Mesenchymal stem cell (in vitro differentiated cells and primary cell): ENCODE measurements at regions not wholly inside any gene's neighbourhood (a gene's known extent, or its start where the extent isn't known, plus 50 kb on each side); places are given as distances from the start of the nearest gene placed in this dataset.

ENCODE experiments used
- DNase-seq: peaks from one replicate; pipeline ENCODE4 v3.0.0-alpha.2; 2013
- H2AFZ ChIP-seq: one replicate; pipeline ENCODE4 v1.6.1; 2013; ENCODE audit warnings: low read depth, mild to moderate bottlenecking, control low read depth, inconsistent platforms, low read length, moderate library complexity
- H2AK5ac ChIP-seq: 2 replicates; pipeline ENCODE4 v1.6.1; 2013; ENCODE audit warnings: low read length, moderate library complexity, mild to moderate bottlenecking, inconsistent platforms; ENCODE audit not compliant: severe bottlenecking
- H2BK120ac ChIP-seq: one replicate; pipeline ENCODE4 v1.6.1; 2013; ENCODE audit warnings: low read depth, mild to moderate bottlenecking, inconsistent platforms, low read length, moderate library complexity
- H2BK12ac ChIP-seq, 2 experiments: one replicate each; pipeline ENCODE4 v1.6.1; 2013; ENCODE audit warnings: inconsistent platforms in 2 of 2, low read length in 2 of 2, mild to moderate bottlenecking in 2 of 2, moderate library complexity in 2 of 2, control low read depth in 1 of 2
- H2BK15ac ChIP-seq: one replicate; pipeline ENCODE4 v1.6.1; 2013; ENCODE audit warnings: mild to moderate bottlenecking, low read depth, inconsistent platforms; ENCODE audit not compliant: poor library complexity, severe bottlenecking
- H2BK5ac ChIP-seq: 2 replicates; pipeline ENCODE4 v1.6.1; 2013; ENCODE audit warnings: low read depth, mild to moderate bottlenecking, low read length, control low read depth, inconsistent platforms; ENCODE audit not compliant: poor library complexity, severe bottlenecking
- H3K14ac ChIP-seq, 2 experiments: one replicate each; pipeline ENCODE4 v1.6.1; 2013; ENCODE audit warnings: inconsistent platforms in 2 of 2, low read length in 2 of 2, control low read depth in 1 of 2, mild to moderate bottlenecking in 1 of 2, moderate library complexity in 1 of 2
- H3K18ac ChIP-seq, 2 experiments: one replicate each; pipeline ENCODE4 v1.6.1; 2013; ENCODE audit warnings: inconsistent platforms in 2 of 2, low read length in 2 of 2, control low read depth in 1 of 2, low read depth in 1 of 2, mild to moderate bottlenecking in 1 of 2
- H3K23ac ChIP-seq, 2 experiments: one replicate each; pipeline ENCODE4 v1.6.1; 2013; ENCODE audit warnings: inconsistent platforms in 2 of 2, low read length in 2 of 2, mild to moderate bottlenecking in 2 of 2, moderate library complexity in 2 of 2, control low read depth in 1 of 2
- H3K27ac ChIP-seq: 2 replicates; pipeline ENCODE4 v1.5.1; 2013; ENCODE audit warnings: mild to moderate bottlenecking, moderate library complexity, low read length, control low read depth, inconsistent platforms; ENCODE audit not compliant: poor library complexity, severe bottlenecking
- H3K27me3 ChIP-seq, 2 experiments: 2 replicates each; pipeline versions ENCODE4 v1.6.1 to v1.7.0; 2013; ENCODE audit warnings: low read length in 2 of 2, mild to moderate bottlenecking in 2 of 2, moderate library complexity in 2 of 2, control low read depth in 1 of 2, inconsistent platforms in 1 of 2; ENCODE audit not compliant: control insufficient read depth in 1 of 2, insufficient read depth in 1 of 2
- H3K36me3 ChIP-seq, 2 experiments: 2 replicates each; pipeline versions ENCODE4 v1.6.1 to v1.7.0; 2013; ENCODE audit warnings: low read length in 2 of 2, control low read depth in 1 of 2, inconsistent platforms in 1 of 2, low read depth in 1 of 2, mild to moderate bottlenecking in 1 of 2; ENCODE audit not compliant: insufficient read depth in 2 of 2, control insufficient read depth in 1 of 2
- H3K4ac ChIP-seq, 2 experiments: one replicate each; pipeline ENCODE4 v1.6.1; 2013; ENCODE audit warnings: inconsistent platforms in 2 of 2, low read length in 2 of 2, mild to moderate bottlenecking in 2 of 2, moderate library complexity in 2 of 2, control low read depth in 1 of 2, low read depth in 1 of 2
- H3K4me1 ChIP-seq: 2 replicates; pipeline ENCODE4 v1.6.1; 2013; ENCODE audit warnings: low read depth, low read length, control low read depth; ENCODE audit not compliant: control insufficient read depth, insufficient read depth
- H3K4me2 ChIP-seq: 2 replicates; pipeline ENCODE4 v1.6.1; 2013; ENCODE audit warnings: low read length, mild to moderate bottlenecking, inconsistent platforms; ENCODE audit not compliant: poor library complexity, severe bottlenecking
- H3K4me3 ChIP-seq, 2 experiments: 2 replicates each; pipeline versions ENCODE4 v1.5.1 to v1.7.0; 2013; ENCODE audit warnings: low read length in 2 of 2, mild to moderate bottlenecking in 2 of 2, control low read depth in 1 of 2, low read depth in 1 of 2; ENCODE audit not compliant: insufficient read depth in 1 of 2
- H3K79me1 ChIP-seq: replicated peaks from 2 replicates; pipeline ENCODE4 v1.6.1; 2013; ENCODE audit warnings: mild to moderate bottlenecking, control low read depth, low read length, inconsistent platforms; ENCODE audit not compliant: poor library complexity, severe bottlenecking
- H3K9ac ChIP-seq: 2 replicates; pipeline ENCODE4 v1.7.0; 2013; ENCODE audit warnings: mild to moderate bottlenecking, low read length, moderate library complexity
- H3K9me3 ChIP-seq: 2 replicates; pipeline ENCODE4 v1.7.0; 2013; ENCODE audit warnings: mild to moderate bottlenecking, low read length; ENCODE audit not compliant: control insufficient read depth
- H4K8ac ChIP-seq: one replicate; pipeline ENCODE4 v1.6.1; 2013; ENCODE audit warnings: inconsistent platforms, mild to moderate bottlenecking, low read length, moderate library complexity
- H4K91ac ChIP-seq: one replicate; pipeline ENCODE4 v1.6.1; 2013; ENCODE audit warnings: mild to moderate bottlenecking, low read length, inconsistent platforms
- WGBS: methylation state at CpG from one replicate; pipeline ENCODE4 v1.1.7; 2013; ENCODE audit warnings: mixed read lengths; 5-methylcytosine and 5-hydroxymethylcytosine counted together

GRCh38 chr10:9800571-9800970 is 1217.1 kb upstream of the CELF2 start:
- no CpG with 5 or more reads among the region's 2 CpGs for WGBS
- Histone ChIP-seq H3K14ac (no peak overlapping the region), H3K23ac (no peak overlapping the region), H3K4me2 (no peak overlapping the region), H3K4ac (no peak overlapping the region), H2AFZ (no peak overlapping the region), H3K18ac (no peak overlapping the region), H3K9me3 (no peaks in the 10 kb centered on the region), H3K9ac (no peak overlapping the region), H2AK5ac (no peak overlapping the region), H3K27ac (no peak overlapping the region), H4K8ac (no peak overlapping the region), H2BK12ac (no peak overlapping the region), H3K4me3 (no peak overlapping the region), H2BK5ac (no peak overlapping the region), H2BK120ac (no peak overlapping the region), H2BK15ac (no peak overlapping the region), H3K79me1 (no peaks in the 10 kb centered on the region), H3K4me1 (no peaks in the 10 kb centered on the region), H3K27me3 (no peaks in the 10 kb centered on the region), H3K36me3 (no peaks in the 10 kb centered on the region), H4K91ac (no peak overlapping the region)
- DNase-seq: no peak

DNA sequence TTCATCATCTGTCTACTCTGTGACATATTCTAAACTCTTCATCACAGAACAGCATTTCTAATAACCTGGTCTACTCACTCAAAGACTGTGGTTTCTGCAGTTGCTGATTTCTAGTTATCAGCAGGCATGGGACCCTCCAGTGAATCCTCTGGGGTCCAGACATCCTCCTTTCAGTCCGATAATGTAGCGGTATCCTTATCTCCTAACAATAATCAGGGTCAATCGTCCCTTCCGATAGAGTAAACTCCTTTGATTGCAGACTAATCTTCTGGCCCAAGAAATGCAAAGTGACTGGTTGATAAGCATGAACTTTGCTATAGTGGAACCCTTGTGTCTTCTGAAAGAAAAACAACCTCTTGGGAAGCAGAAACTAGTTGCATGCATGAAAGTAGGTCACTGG is 1209.8 kb upstream of the CELF2 start:
- DNase-seq: no peak
- H3K4ac ChIP-seq: no peak overlapping the region
- H4K91ac ChIP-seq: no peak overlapping the region
- 88% methylated on average over 3 of the region's 4 CpGs for WGBS
- H2BK5ac ChIP-seq: no peak overlapping the region
- no peak overlapping the region for H2BK15ac ChIP-seq
- H3K14ac ChIP-seq: no peak overlapping the region
- H3K4me2 ChIP-seq: no peak overlapping the region
- H2BK120ac ChIP-seq: no peak overlapping the region
- no peak overlapping the region for H3K18ac ChIP-seq
- H3K27me3 ChIP-seq: no peaks in the 10 kb centered on the region
- no peak overlapping the region for H3K27ac ChIP-seq
- no peaks in the 10 kb centered on the region for H3K36me3 ChIP-seq
- no peak overlapping the region for H4K8ac ChIP-seq
- no peaks in the 10 kb centered on the region for H3K4me1 ChIP-seq
- H2AK5ac ChIP-seq: no peak overlapping the region
- no peak overlapping the region for H2BK12ac ChIP-seq
- H3K23ac ChIP-seq: no peak overlapping the region
- no peak overlapping the region for H3K9ac ChIP-seq
- no peaks in the 10 kb centered on the region for H3K79me1 ChIP-seq
- H3K9me3 ChIP-seq: peaks cover 2% of the 10 kb centered on the region
- H2AFZ ChIP-seq: no peak overlapping the region
- H3K4me3 ChIP-seq: no peak overlapping the region

- no CpG with 5 or more reads among the region's 4 CpGs for WGBS
- Histone ChIP-seq H2AFZ (no peak overlapping the region), H3K36me3 (no peaks in the 10 kb centered on the region)
Measured at GRCh38 chr10:9811601-9812000, 1206.1 kb upstream of the CELF2 start.

DNA sequence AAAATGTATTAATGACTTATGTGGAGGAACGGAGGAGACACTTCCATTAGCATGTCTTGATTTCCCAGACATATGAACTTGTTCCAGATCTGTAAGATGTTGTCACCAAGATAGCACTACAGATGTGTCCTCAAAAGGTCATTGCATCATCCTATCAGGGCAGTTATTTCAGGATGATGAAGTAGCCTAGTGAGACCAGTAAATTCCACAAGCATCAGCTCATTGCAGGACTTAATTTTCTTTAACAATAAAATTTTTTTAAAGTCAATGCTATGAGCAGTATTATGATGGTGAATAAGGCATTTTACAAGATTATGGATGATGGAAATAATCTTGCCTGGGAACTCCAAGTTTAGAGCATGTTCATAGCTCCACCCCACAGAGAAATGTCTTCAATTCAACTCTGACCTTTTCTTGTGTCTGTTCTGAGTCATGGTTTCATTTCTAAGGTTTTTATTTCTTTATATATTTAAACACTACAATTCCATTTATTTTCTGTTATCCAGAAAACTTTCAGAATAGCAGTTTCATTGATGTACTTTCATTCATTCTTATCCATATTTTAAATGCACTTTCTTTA is 1203.3 kb upstream of the CELF2 start:
- Histone ChIP-seq H2AFZ (no peak overlapping the region), H3K9ac (peak overlapping the region; percentile 5), H3K4me3 (no peak overlapping the region), H2AK5ac (no peak overlapping the region), H3K79me1 (no peaks in the 10 kb centered on the region), H2BK120ac (no peak overlapping the region), H3K27me3 (no peaks in the 10 kb centered on the region), H2BK15ac (no peak overlapping the region), H2BK12ac (no peak overlapping the region), H3K18ac (no peak overlapping the region), H3K9me3 (no peaks in the 10 kb centered on the region), H3K14ac (no peak overlapping the region), H4K91ac (no peak overlapping the region), H3K36me3 (no peaks in the 10 kb centered on the region), H2BK5ac (no peak overlapping the region), H3K4me2 (no peak overlapping the region), H3K4me1 (no peaks in the 10 kb centered on the region), H3K27ac (no peak overlapping the region), H3K4ac (no peak overlapping the region), H4K8ac (no peak overlapping the region), H3K23ac (no peak overlapping the region)
- DNase-seq: peak; percentile 50
- WGBS: 75% methylated on average over 1 of the region's 1 CpG

More at GRCh38 chr10:9811601-9812000, 1206.1 kb upstream of the CELF2 start:
- Histone ChIP-seq H3K27me3 (no peaks in the 10 kb centered on the region), H2AK5ac (no peak overlapping the region), H2BK120ac (no peak overlapping the region), H3K18ac (no peak overlapping the region), H3K23ac (no peak overlapping the region), H4K8ac (no peak overlapping the region), H4K91ac (no peak overlapping the region), H3K9ac (peak overlapping the region; percentile 39), H3K4ac (no peak overlapping the region), H3K79me1 (no peaks in the 10 kb centered on the region), H3K27ac (no peak overlapping the region), H3K9me3 (peaks cover 2% of the 10 kb centered on the region), H3K4me2 (no peak overlapping the region), H2BK12ac (no peak overlapping the region), H3K4me3 (no peak overlapping the region), H2BK5ac (no peak overlapping the region), H2BK15ac (no peak overlapping the region), H3K4me1 (no peaks in the 10 kb centered on the region), H3K14ac (no peak overlapping the region)
- DNase-seq: no peak
